Stomach (tissue), 8 donors: ENCODE measurements at regions not wholly inside any gene's neighbourhood (a gene's known extent, or its start where the extent isn't known, plus 50 kb on each side); places are given as distances from the start of the nearest gene placed in this dataset.

Experiments
- DNase-seq, 2 donors: peaks; one replicate each; pipeline versions ENCODE4 v3.0.0 to v3.0.0-alpha.2; 2013 to 2019
- H3K27ac ChIP-seq, 5 donors: fragments of 200-600 bp in 4 of 5; sonication (generic) in 4 of 5; one replicate each; pipeline ENCODE4 v1.5.1; 2013 to 2019; ENCODE audit warnings: mild to moderate bottlenecking in 1 of 5, moderate library complexity in 1 of 5
- H3K27me3 ChIP-seq, 3 donors: fragments of 200-600 bp; sonication (generic); one replicate each; pipeline ENCODE4 v1.5.1; 2017 to 2019; ENCODE audit warnings: mixed run types in 1 of 3
- H3K36me3 ChIP-seq, 4 donors: fragments of 200-600 bp; sonication (generic); 1 replicate in 3 of 4; 2 replicates in 1 of 4; pipeline ENCODE4 v1.5.1; 2016 to 2019
- H3K4me1 ChIP-seq, 4 donors: fragments of 200-600 bp; sonication (generic); one replicate each; pipeline ENCODE4 v1.5.1; 2016 to 2019
- H3K4me3 ChIP-seq, 4 donors: fragments of 200-600 bp; sonication (generic) in 3 of 4; one replicate each; pipeline ENCODE4 v1.5.1; 2016 to 2019; ENCODE audit warnings: mild to moderate bottlenecking in 1 of 4
- H3K9me3 ChIP-seq, 4 donors: fragments of 200-600 bp; sonication (generic); one replicate each; pipeline ENCODE4 v1.5.1; 2016 to 2019
- EP300 ChIP-seq: sonication (generic); formaldehyde crosslinking; IDR thresholded peaks from one replicate; pipeline ENCODE4 v1.6.1; 2017; ENCODE audit warnings: antibody characterized with exemption
- POLR2A ChIP-seq, 4 donors: fragments of 450-650 bp; IDR thresholded peaks; one replicate each; pipeline ENCODE4 v1.6.1; 2016; ENCODE audit warnings: antibody characterized with exemption in 4 of 4, control low read depth in 2 of 4, mild to moderate bottlenecking in 1 of 4, moderate library complexity in 1 of 4
- POLR2AphosphoS5 ChIP-seq, 3 donors: sonication (generic); formaldehyde crosslinking; IDR thresholded peaks; one replicate each; pipeline ENCODE4 v1.6.1; 2016; ENCODE audit warnings: antibody characterized with exemption in 3 of 3
- WGBS, 5 donors: extraction: QIAGEN DNeasy Blood & Tissue Kit in 3 of 5; methylation state at CpG; one replicate each; pipeline versions ENCODE4 v1.1.5 to v1.1.7; 2013 to 2018; 5-methylcytosine and 5-hydroxymethylcytosine counted together
- intact Hi-C: fragments of 100-400 bp; cut with DNase I; formaldehyde crosslinking; loops from one replicate; pipeline ENCODE4 v1.15.1; 2023; ENCODE audit warnings: low total_unique reads
- TF ChIP-seq, protein P1 (sequence below), 7 experiments: fragments of 450-650 bp in 4 of 7; fragments of 200-600 bp in 3 of 7; sonication (generic) in 3 of 7; IDR thresholded peaks; one replicate each; pipeline ENCODE4 v1.5.1; 2016 to 2019; ENCODE audit warnings: antibody characterized with exemption in 7 of 7, control low read depth in 2 of 7, mild to moderate bottlenecking in 1 of 7
- donor health status: healthy with polysubstance abuse.
- donor health status: Bipolar disorder and iron deficiency.
- donor health status: healthy.

DNA sequence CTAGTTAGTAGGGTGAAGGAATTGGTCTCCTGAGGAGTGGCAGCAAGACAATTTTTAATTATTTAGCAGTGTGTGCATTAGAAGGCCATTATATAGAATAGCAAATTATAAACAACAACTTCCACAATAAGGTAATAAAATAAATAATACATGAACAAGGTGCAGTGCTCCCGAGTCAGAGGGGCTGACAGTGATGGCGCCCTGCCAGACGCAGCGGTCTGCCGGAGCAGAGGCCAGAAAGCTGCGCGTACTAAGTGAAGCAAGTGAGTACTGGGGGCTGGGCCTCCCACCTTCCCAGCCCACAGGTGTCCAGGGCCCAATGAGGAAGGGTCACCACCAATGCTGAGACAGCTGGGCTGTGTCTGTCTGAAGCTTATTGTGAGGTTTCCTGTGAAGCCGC is 72.0 kb upstream of the VRK1 start:
- Histone ChIP-seq H3K9me3 (peaks cover 0 to 17% (median 5%) of the 10 kb centered on the region in 4 donors), H3K27ac (no peak overlapping the region), H3K4me1 (peaks cover 0 to 3% (median 0%) of the 10 kb centered on the region in 4 donors), H3K4me3 (no peak overlapping the region), H3K36me3 (no peaks in the 10 kb centered on the region), H3K27me3 (peaks cover 0 to 15% (median 0%) of the 10 kb centered on the region in 3 donors)
- TF ChIP-seq EP300 (no peak), POLR2A (IDR thresholded peaks at IDR 0.05) (no peak), POLR2AphosphoS5 (IDR thresholded peaks at IDR 0.05) (no peak)
- TF ChIP-seq, protein P1, sequence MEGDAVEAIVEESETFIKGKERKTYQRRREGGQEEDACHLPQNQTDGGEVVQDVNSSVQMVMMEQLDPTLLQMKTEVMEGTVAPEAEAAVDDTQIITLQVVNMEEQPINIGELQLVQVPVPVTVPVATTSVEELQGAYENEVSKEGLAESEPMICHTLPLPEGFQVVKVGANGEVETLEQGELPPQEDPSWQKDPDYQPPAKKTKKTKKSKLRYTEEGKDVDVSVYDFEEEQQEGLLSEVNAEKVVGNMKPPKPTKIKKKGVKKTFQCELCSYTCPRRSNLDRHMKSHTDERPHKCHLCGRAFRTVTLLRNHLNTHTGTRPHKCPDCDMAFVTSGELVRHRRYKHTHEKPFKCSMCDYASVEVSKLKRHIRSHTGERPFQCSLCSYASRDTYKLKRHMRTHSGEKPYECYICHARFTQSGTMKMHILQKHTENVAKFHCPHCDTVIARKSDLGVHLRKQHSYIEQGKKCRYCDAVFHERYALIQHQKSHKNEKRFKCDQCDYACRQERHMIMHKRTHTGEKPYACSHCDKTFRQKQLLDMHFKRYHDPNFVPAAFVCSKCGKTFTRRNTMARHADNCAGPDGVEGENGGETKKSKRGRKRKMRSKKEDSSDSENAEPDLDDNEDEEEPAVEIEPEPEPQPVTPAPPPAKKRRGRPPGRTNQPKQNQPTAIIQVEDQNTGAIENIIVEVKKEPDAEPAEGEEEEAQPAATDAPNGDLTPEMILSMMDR (IDR thresholded peaks at IDR 0.05), result no peak
- no peak for DNase-seq
- 86 to 93% (median 92%) methylated on average over 8 of the region's 8 CpGs for WGBS, 5 donors
- intact Hi-C loops, result no loop called here

DNA sequence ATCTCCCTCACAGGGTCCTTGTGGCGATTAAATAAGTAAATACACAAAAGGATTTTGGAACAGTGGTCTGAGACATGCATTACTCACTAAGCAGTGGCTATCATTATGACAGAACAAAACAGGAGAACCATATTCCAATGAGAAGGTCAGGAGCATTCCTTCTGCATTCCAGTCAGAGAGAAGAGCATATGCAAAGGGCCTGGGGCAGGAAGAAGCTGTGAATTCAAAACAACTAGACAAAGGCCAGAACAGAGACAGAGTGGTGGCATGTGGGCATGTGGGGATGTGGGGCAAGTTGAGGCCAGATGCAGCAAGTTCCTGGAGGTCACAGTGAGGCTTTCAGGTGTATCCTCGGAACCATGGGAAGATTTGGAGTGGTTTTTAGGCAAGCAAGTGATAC is 70.1 kb upstream of the VRK1 start:
- 61 to 78% (median 73%) methylated on average over 2 of the region's 2 CpGs for WGBS, 5 donors
- H3K9me3 ChIP-seq, result peaks cover 0 to 17% (median 5%) of the 10 kb centered on the region in 4 donors
- H3K27ac ChIP-seq, result no peak overlapping the region
- H3K4me3 ChIP-seq, result no peak overlapping the region
- no peak for DNase-seq
- intact Hi-C loops, result no loop called here
- peaks cover 0 to 17% (median 0%) of the 10 kb centered on the region in 3 donors for H3K27me3 ChIP-seq
- no peaks in the 10 kb centered on the region for H3K36me3 ChIP-seq
- TF ChIP-seq, protein P1 (IDR thresholded peaks at IDR 0.05), result no peak
- no peak for TF ChIP-seq POLR2AphosphoS5 (IDR thresholded peaks at IDR 0.05)
- TF ChIP-seq POLR2A (IDR thresholded peaks at IDR 0.05), result no peak
- TF ChIP-seq EP300, result no peak
- H3K4me1 ChIP-seq, result no peaks in the 10 kb centered on the region

DNA sequence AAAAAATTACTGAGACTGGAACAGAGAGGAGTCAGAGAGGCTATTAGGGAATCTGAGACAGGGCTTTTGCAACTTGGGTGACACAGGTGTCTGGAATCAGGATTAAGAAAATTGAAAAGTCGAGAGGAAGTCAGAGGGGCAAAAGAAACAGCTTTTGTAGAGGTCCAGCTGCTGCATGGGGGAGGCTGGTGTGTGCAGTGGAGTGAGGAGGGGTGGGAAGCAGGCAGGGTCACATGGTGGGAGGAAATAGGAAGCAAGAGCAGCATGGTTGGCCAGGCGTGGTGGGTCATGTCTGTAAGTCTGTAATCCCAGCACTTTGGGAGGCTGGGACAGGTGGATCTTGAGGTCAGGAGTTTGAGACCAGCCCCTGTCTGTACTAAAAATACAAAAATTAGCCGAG is 69.7 kb upstream of the VRK1 start:
- 47 to 68% (median 65%) methylated on average over 3 of the region's 3 CpGs for WGBS, 5 donors
- no peak for DNase-seq
- no peak overlapping the region for H3K4me3 ChIP-seq
- H3K27ac ChIP-seq, result no peak overlapping the region
- H3K36me3 ChIP-seq, result no peaks in the 10 kb centered on the region
- peaks cover 0 to 17% (median 5%) of the 10 kb centered on the region in 4 donors for H3K9me3 ChIP-seq
- TF ChIP-seq EP300 (no peak), POLR2AphosphoS5 (IDR thresholded peaks at IDR 0.05) (no peak), POLR2A (IDR thresholded peaks at IDR 0.05) (no peak)
- TF ChIP-seq, protein P1 (IDR thresholded peaks at IDR 0.05), result no peak
- peaks cover 0 to 22% (median 0%) of the 10 kb centered on the region in 3 donors for H3K27me3 ChIP-seq
- no peaks in the 10 kb centered on the region for H3K4me1 ChIP-seq
- intact Hi-C loops, result no loop called here

DNA sequence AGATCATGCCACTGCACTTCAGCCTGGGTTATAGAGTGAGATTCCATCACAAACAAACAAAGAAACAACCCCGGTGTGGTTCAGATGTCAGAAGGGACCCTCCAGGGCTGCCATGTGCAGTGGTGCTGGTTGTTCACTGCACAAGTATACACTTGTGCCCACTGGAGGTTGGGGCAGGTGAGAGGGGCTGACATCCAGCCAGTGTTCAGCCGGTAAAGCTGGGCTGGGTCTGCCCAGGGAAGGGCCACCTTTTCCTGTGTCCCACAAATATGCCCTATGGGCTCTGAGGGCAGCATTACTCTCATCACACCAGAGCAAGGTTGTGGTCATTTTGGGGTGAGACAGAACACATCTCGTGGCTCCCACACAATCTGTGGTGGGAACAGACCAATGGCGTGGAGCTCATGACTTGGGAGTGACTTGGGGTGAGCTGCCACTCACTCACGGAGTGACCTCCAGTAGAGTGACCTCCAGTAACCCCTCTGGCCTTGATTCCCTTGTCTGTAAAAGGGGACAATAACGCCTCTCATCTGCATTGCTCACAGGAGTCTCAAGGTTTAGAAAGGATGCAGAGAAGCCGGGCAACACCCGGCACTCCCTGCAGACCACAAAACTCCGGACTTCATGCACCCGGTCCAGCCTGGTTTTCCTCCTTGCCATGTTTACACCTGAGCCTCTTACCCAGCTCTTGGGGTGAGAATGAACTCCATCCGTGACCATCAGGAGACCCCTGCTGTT is 69.0 kb upstream of the VRK1 start:
- peaks cover 0 to 17% (median 5%) of the 10 kb centered on the region in 4 donors for H3K9me3 ChIP-seq
- 62 to 79% (median 75%) methylated on average over 10 to 11 of the region's 11 CpGs for WGBS, 5 donors
- DNase-seq, result no peak
- H3K4me1 ChIP-seq, result no peaks in the 10 kb centered on the region
- H3K4me3 ChIP-seq, result no peak overlapping the region
- no peak overlapping the region for H3K27ac ChIP-seq
- intact Hi-C loops, result no loop called here
- H3K27me3 ChIP-seq, result peaks cover 0 to 27% (median 0%) of the 10 kb centered on the region in 3 donors
- no peaks in the 10 kb centered on the region for H3K36me3 ChIP-seq
- TF ChIP-seq POLR2A (IDR thresholded peaks at IDR 0.05) (no peak), EP300 (no peak), POLR2AphosphoS5 (IDR thresholded peaks at IDR 0.05) (no peak)
- TF ChIP-seq, protein P1 (IDR thresholded peaks at IDR 0.05), result no peak
